ENCODE measurements at regions not wholly inside any gene's neighbourhood (a gene's known extent, or its start where the extent isn't known, plus 50 kb on each side); places are given as distances from the start of the nearest gene placed in this dataset.

DNA sequence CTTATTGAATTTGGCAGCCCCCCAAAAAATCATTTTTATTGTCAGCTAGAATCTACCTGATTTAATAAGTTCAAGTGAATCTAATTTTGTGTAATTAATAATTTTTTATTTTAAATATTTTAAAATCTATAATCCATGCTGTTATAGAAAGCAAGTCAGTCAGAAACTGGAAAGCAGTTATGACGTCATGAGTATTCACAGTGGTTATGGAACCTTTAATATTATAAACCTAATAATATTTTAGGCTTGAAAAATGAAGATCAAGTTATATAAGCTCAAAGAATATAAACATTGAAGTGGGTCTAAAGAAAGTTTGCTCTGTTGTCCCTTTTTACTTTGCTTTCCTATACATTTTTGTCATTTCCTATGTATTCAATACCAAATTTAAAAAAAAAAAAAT, 1075.1 kb upstream of the EPHA7 start:
- TF ChIP-seq EZH2phosphoT487 (IDR thresholded peaks at IDR 0.05; ENCODE audit: low read length): no peak
- TF ChIP-seq, protein P1, sequence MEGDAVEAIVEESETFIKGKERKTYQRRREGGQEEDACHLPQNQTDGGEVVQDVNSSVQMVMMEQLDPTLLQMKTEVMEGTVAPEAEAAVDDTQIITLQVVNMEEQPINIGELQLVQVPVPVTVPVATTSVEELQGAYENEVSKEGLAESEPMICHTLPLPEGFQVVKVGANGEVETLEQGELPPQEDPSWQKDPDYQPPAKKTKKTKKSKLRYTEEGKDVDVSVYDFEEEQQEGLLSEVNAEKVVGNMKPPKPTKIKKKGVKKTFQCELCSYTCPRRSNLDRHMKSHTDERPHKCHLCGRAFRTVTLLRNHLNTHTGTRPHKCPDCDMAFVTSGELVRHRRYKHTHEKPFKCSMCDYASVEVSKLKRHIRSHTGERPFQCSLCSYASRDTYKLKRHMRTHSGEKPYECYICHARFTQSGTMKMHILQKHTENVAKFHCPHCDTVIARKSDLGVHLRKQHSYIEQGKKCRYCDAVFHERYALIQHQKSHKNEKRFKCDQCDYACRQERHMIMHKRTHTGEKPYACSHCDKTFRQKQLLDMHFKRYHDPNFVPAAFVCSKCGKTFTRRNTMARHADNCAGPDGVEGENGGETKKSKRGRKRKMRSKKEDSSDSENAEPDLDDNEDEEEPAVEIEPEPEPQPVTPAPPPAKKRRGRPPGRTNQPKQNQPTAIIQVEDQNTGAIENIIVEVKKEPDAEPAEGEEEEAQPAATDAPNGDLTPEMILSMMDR (IDR thresholded peaks at IDR 0.05; ENCODE audit: low read length): no peak

All from MM.1S (cell line).